HEK293T (cell line): ENCODE measurements at regions not wholly inside any gene's neighbourhood (a gene's known extent, or its start where the extent isn't known, plus 50 kb on each side); places are given as distances from the start of the nearest gene placed in this dataset.

ENCODE experiments used
- CTCF ChIA-PET: fragments of 350-600 bp; formaldehyde crosslinking; extraction: SDS; loops from one replicate; lab custom pipeline; 2021; ENCODE audit warnings: antibody characterized with exemption, inconsistent platforms; lab: Yijun Ruan, JAX
- POLR2A ChIA-PET: fragments of 350-600 bp; formaldehyde crosslinking; extraction: SDS; loops from one replicate; lab custom pipeline; 2020; ENCODE audit warnings: antibody characterized with exemption, inconsistent platforms; lab: Yijun Ruan, JAX
- DNase-seq: peaks from one replicate; pipeline ENCODE4 v3.0.0; 2012; ENCODE audit warnings: mixed read lengths; ENCODE audit errors: extremely low spot score
- ARNT ChIP-seq: fragments of 450-650 bp; IDR thresholded peaks from 2 replicates; pipeline ENCODE4 v1.6.1; 2017; ENCODE audit warnings: mild to moderate bottlenecking
- BHLHE40 ChIP-seq: fragments of 450-650 bp; IDR thresholded peaks from 2 replicates; pipeline ENCODE4 v1.6.1; 2016; ENCODE audit warnings: mild to moderate bottlenecking, moderate library complexity, borderline replicate concordance
- CTBP1 ChIP-seq: fragments of 450-650 bp; IDR thresholded peaks from 2 replicates; pipeline ENCODE4 v1.6.1; 2016; ENCODE audit warnings: borderline replicate concordance
- ELF4 ChIP-seq: fragments of 450-650 bp; IDR thresholded peaks from 2 replicates; pipeline ENCODE4 v1.6.1; 2017; ENCODE audit warnings: antibody characterized with exemption
- FOXA1 ChIP-seq: fragments of 450-650 bp; IDR thresholded peaks from 2 replicates; pipeline ENCODE4 v1.6.1; 2016; ENCODE audit warnings: mild to moderate bottlenecking
- FOXK2 ChIP-seq: fragments of 450-650 bp; IDR thresholded peaks from 2 replicates; pipeline ENCODE4 v1.6.1; 2016; ENCODE audit warnings: mild to moderate bottlenecking
- FOXM1 ChIP-seq: fragments of 450-650 bp; IDR thresholded peaks from 2 replicates; pipeline ENCODE4 v1.6.1; 2017; ENCODE audit warnings: mild to moderate bottlenecking, borderline replicate concordance
- HDGF ChIP-seq: fragments of 450-650 bp; IDR thresholded peaks from 2 replicates; pipeline ENCODE4 v1.6.1; 2017; ENCODE audit warnings: antibody characterized with exemption, borderline replicate concordance
- L3MBTL2 ChIP-seq: fragments of 450-650 bp; conservative IDR thresholded peaks from 2 replicates; pipeline ENCODE4 v1.6.1; 2016; ENCODE audit warnings: mild to moderate bottlenecking
- LEF1 ChIP-seq: fragments of 450-650 bp; IDR thresholded peaks from 2 replicates; pipeline ENCODE4 v1.6.1; 2017; ENCODE audit warnings: mild to moderate bottlenecking, borderline replicate concordance
- NFRKB ChIP-seq: fragments of 450-650 bp; IDR thresholded peaks from 2 replicates; pipeline ENCODE4 v1.6.1; 2016; ENCODE audit warnings: mild to moderate bottlenecking, moderate library complexity
- PKNOX1 ChIP-seq: fragments of 450-650 bp; IDR thresholded peaks from 2 replicates; pipeline ENCODE4 v1.6.1; 2016
- SP1 ChIP-seq: fragments of 450-650 bp; IDR thresholded peaks from 2 replicates; pipeline ENCODE4 v1.6.1; 2017
- SUZ12 ChIP-seq: fragments of 450-650 bp; IDR thresholded peaks from 2 replicates; pipeline ENCODE4 v1.6.1; 2016; ENCODE audit warnings: mild to moderate bottlenecking
- TARDBP ChIP-seq: fragments of 450-650 bp; IDR thresholded peaks from 2 replicates; pipeline ENCODE4 v1.6.1; 2016
- ZNF384 ChIP-seq: fragments of 450-650 bp; IDR thresholded peaks from 2 replicates; pipeline ENCODE4 v1.6.1; 2016

- no peak for DNase-seq
- ChIA-PET CTCF (no interaction called here), POLR2A (no interaction called here)
- TF ChIP-seq ZNF384: no peak
- TF ChIP-seq FOXM1: no peak
- no peak for TF ChIP-seq FOXA1
Observed at GRCh38 chr5:35294976-35295375, 64.7 kb upstream of the PRLR start.

- ChIA-PET POLR2A (no interaction called here), CTCF (no interaction called here)
- TF ChIP-seq ELF4 (no peak), SUZ12 (no peak), ARNT (no peak), CTBP1 (no peak), FOXK2 (no peak), FOXM1 (no peak), ZNF384 (no peak), LEF1 (no peak)
- no peak for DNase-seq
Observed at GRCh38 chr5:35294017-35294416, 63.7 kb upstream of the PRLR start.

- no peak for DNase-seq
- TF ChIP-seq PKNOX1: no peak
- TF ChIP-seq SUZ12: no peak
- no peak for TF ChIP-seq FOXA1
- TF ChIP-seq SP1: no peak
- no peak for TF ChIP-seq ARNT
- no peak for TF ChIP-seq HDGF
- no peak for TF ChIP-seq TARDBP
- TF ChIP-seq ELF4: no peak
- no peak for TF ChIP-seq FOXK2
- ChIA-PET CTCF (no interaction called here), POLR2A (no interaction called here)
Observed at GRCh38 chr5:35285435-35285834, 55.1 kb upstream of the PRLR start.

GRCh38 chr5:35285011-35285410, 54.7 kb upstream of the PRLR start:
- ChIA-PET POLR2A (no interaction called here), CTCF (no interaction called here)
- no peak for DNase-seq
- TF ChIP-seq ARNT (no peak), SP1 (no peak), CTBP1 (no peak), FOXM1 (no peak), BHLHE40 (no peak), PKNOX1 (no peak), ELF4 (no peak), HDGF (no peak), L3MBTL2 (no peak), TARDBP (no peak), FOXK2 (no peak), NFRKB (no peak), ZNF384 (no peak), FOXA1 (no peak), LEF1 (no peak), SUZ12 (no peak)

- ChIA-PET POLR2A (no interaction called here), CTCF (no interaction called here)
- DNase-seq: no peak
- TF ChIP-seq BHLHE40: no peak
- TF ChIP-seq SP1: no peak
- TF ChIP-seq LEF1: no peak
Observed at GRCh38 chr5:35284364-35284763, 54.1 kb upstream of the PRLR start.

- ChIA-PET CTCF (no interaction called here), POLR2A (no interaction called here)
- TF ChIP-seq NFRKB (no peak), HDGF (no peak), ZNF384 (no peak), SP1 (no peak), FOXA1 (no peak), CTBP1 (no peak), TARDBP (no peak), FOXM1 (no peak), BHLHE40 (no peak), L3MBTL2 (no peak)
- no peak for DNase-seq
Observed at GRCh38 chr5:35282810-35283209, 52.5 kb upstream of the PRLR start.

GRCh38 chr5:35281613-35282012, 51.3 kb upstream of the PRLR start:
- no peak for DNase-seq
- POLR2A ChIA-PET: no interaction called here
- TF ChIP-seq ARNT (no peak), FOXK2 (no peak), CTBP1 (no peak), ELF4 (no peak), ZNF384 (no peak), L3MBTL2 (no peak), HDGF (no peak), NFRKB (no peak), SP1 (no peak), PKNOX1 (no peak), LEF1 (no peak), TARDBP (no peak), FOXM1 (no peak)
- CTCF ChIA-PET: no interaction called here
